ENCODE measurements at regions not wholly inside any gene's neighbourhood (a gene's known extent, or its start where the extent isn't known, plus 50 kb on each side); places are given as distances from the start of the nearest gene placed in this dataset.
A peak's percentile ranks its signal among the peaks of the same experiment; 100 is the strongest.

- no peak for TF ChIP-seq SIN3B (IDR thresholded peaks at IDR 0.05; ENCODE audit: low read length)
- TF ChIP-seq JDP2 (CRISPR knock-in tag; IDR thresholded peaks at IDR 0.05; ENCODE audit: borderline replicate concordance), result no peak
- TF ChIP-seq, protein P1, sequence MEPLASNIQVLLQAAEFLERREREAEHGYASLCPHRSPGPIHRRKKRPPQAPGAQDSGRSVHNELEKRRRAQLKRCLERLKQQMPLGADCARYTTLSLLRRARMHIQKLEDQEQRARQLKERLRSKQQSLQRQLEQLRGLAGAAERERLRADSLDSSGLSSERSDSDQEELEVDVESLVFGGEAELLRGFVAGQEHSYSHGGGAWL (CRISPR knock-in tag; IDR thresholded peaks at IDR 0.05), result 0 out of 2 replicates have a peak, but pooled peaks have one; percentile 16
- TF ChIP-seq ARNT2 (CRISPR knock-in tag; IDR thresholded peaks at IDR 0.05; ENCODE audit: low read depth), result no peak
- no peak for TF ChIP-seq MIER3 (CRISPR knock-in tag; IDR thresholded peaks at IDR 0.05; ENCODE audit: borderline replicate concordance)
- TF ChIP-seq HIC2 (CRISPR knock-in tag; IDR thresholded peaks at IDR 0.05; ENCODE audit: low read depth), result no peak
- TF ChIP-seq GLI4 (CRISPR knock-in tag; IDR thresholded peaks at IDR 0.05; ENCODE audit: borderline replicate concordance), result peak; percentile 82; the same call in 1 of the 2 replicates
- no peak for TF ChIP-seq ZKSCAN1 (IDR thresholded peaks at IDR 0.05; ENCODE audit: low read length)
- no peak for TF ChIP-seq ZNF773 (CRISPR knock-in tag; IDR thresholded peaks at IDR 0.05; ENCODE audit: borderline replicate concordance)
- TF ChIP-seq, protein P2, sequence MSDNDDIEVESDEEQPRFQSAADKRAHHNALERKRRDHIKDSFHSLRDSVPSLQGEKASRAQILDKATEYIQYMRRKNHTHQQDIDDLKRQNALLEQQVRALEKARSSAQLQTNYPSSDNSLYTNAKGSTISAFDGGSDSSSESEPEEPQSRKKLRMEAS (IDR thresholded peaks at IDR 0.05), result peak; percentile 3; the same call in 1 of the 2 replicates
- TF ChIP-seq SSRP1 (CRISPR knock-in tag; IDR thresholded peaks at IDR 0.05), result 0 out of 2 replicates have a peak, but pooled peaks have one; percentile 9
- no peak; the same call in 1 of the 2 replicates for TF ChIP-seq ZNF713 (CRISPR knock-in tag; IDR thresholded peaks at IDR 0.05)
- TF ChIP-seq DRAP1 (CRISPR knock-in tag; IDR thresholded peaks at IDR 0.05), result peak; percentile 7; the same call in 1 of the 2 replicates
- no peak for TF ChIP-seq SIX4 (CRISPR knock-in tag; IDR thresholded peaks at IDR 0.05)
- TF ChIP-seq, protein P3, sequence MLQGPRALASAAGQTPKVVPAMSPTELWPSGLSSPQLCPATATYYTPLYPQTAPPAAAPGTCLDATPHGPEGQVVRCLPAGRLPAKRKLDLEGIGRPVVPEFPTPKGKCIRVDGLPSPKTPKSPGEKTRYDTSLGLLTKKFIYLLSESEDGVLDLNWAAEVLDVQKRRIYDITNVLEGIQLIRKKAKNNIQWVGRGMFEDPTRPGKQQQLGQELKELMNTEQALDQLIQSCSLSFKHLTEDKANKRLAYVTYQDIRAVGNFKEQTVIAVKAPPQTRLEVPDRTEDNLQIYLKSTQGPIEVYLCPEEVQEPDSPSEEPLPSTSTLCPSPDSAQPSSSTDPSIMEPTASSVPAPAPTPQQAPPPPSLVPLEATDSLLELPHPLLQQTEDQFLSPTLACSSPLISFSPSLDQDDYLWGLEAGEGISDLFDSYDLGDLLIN (CRISPR knock-in tag; IDR thresholded peaks at IDR 0.05; ENCODE audit: borderline replicate concordance), result no peak
- TF ChIP-seq KLF16 (CRISPR knock-in tag; IDR thresholded peaks at IDR 0.05), result no peak
- no peak for TF ChIP-seq MED13 (CRISPR knock-in tag; IDR thresholded peaks at IDR 0.05)
- TF ChIP-seq ELK4 (CRISPR knock-in tag; IDR thresholded peaks at IDR 0.05; ENCODE audit: borderline replicate concordance), result no peak
- no peak for TF ChIP-seq HNRNPUL1 (IDR thresholded peaks at IDR 0.05; ENCODE audit: low read depth, low read length)
- no peak for TF ChIP-seq HMG20A (CRISPR knock-in tag; IDR thresholded peaks at IDR 0.05; ENCODE audit: borderline replicate concordance)
- TF ChIP-seq MED8 (CRISPR knock-in tag; IDR thresholded peaks at IDR 0.05; ENCODE audit: insufficient replicate concordance), result peak; percentile 55
- no peak for TF ChIP-seq DMTF1 (CRISPR knock-in tag; IDR thresholded peaks at IDR 0.05)
- TF ChIP-seq ATM (IDR thresholded peaks at IDR 0.05; ENCODE audit: borderline replicate concordance), result no peak
These were observed 90.3 kb downstream of the SNX5 start (continued) for GRCh38 chr20:17878069-17878911.

Measured in HepG2 (cell line).